Right lobe of liver (tissue), 6 donors: ENCODE measurements at regions not wholly inside any gene's neighbourhood (a gene's known extent, or its start where the extent isn't known, plus 50 kb on each side); places are given as distances from the start of the nearest gene placed in this dataset.

ENCODE experiments used
- ATAC-seq, 4 donors: fragments of 200-7000 bp; cut with Tn5 transposase; one replicate each; pipeline ENCODE4 v1.9.1; 2020; ENCODE audit warnings: mild to moderate bottlenecking in 4 of 4, moderate library complexity in 4 of 4
- DNase-seq, 3 donors: peaks; one replicate each; pipeline ENCODE4 v3.0.0-alpha.2; 2020
- H3K27ac ChIP-seq, 3 donors: fragments of 200-600 bp; one replicate each; pipeline ENCODE4 v1.8.0; 2022
- H3K27me3 ChIP-seq, 2 donors: fragments of 200-600 bp; one replicate each; pipeline ENCODE4 v1.8.0; 2022
- H3K36me3 ChIP-seq, 4 donors: fragments of 200-600 bp; sonication (generic) in 1 of 4; one replicate each; pipeline versions ENCODE4 v1.5.1 to v1.8.0; 2017 to 2022; ENCODE audit warnings: control low read depth in 1 of 4
- H3K4me1 ChIP-seq, 4 donors: fragments of 200-600 bp; sonication (generic) in 1 of 4; one replicate each; pipeline versions ENCODE4 v1.5.1 to v1.8.0; 2017 to 2022; ENCODE audit warnings: control low read depth in 1 of 4
- H3K4me3 ChIP-seq, 3 donors: fragments of 200-600 bp; one replicate each; pipeline ENCODE4 v1.8.0; 2022
- H3K9me3 ChIP-seq, 4 donors: fragments of 200-600 bp; sonication (generic) in 1 of 4; one replicate each; pipeline versions ENCODE4 v1.5.1 to v1.8.0; 2017 to 2022; ENCODE audit warnings: control low read depth in 1 of 4
- POLR2A ChIP-seq: fragments of 450-650 bp; IDR thresholded peaks from one replicate; pipeline ENCODE4 v1.6.1; 2017; ENCODE audit warnings: antibody characterized with exemption, mild to moderate bottlenecking
- WGBS: methylation state at CpG from one replicate; pipeline ENCODE4 v1.1.6; 2018; ENCODE audit warnings: low coverage, low lambda C conversion rate; ENCODE audit not compliant: insufficient coverage; ENCODE audit errors: missing lambda C conversion rate; 5-methylcytosine and 5-hydroxymethylcytosine counted together
- intact Hi-C, 2 donors: fragments of 100-400 bp; cut with DNase I; formaldehyde crosslinking; loops; one replicate each; pipeline versions ENCODE4 v1.11.2 to v1.14.1; 2022
- TF ChIP-seq, protein P1 (sequence below), 4 donors: fragments of 200-600 bp in 3 of 4; fragments of 450-650 bp in 1 of 4; IDR thresholded peaks; one replicate each; pipeline versions ENCODE4 v1.5.1 to v1.8.0; 2016 to 2022; ENCODE audit warnings: antibody characterized with exemption in 4 of 4, mild to moderate bottlenecking in 2 of 4
- donor health status: DM: no; HTN: yes; CAD: no.
- donor health status: DM: no; HTN: no; CAD: no.
- donor health status: DM: no; HTN: no; CAD: no.
- donor health status: DM: no; HTN: yes; CAD: no.
- donor health status: DM: no; HTN: yes; CAD: no.

DNA sequence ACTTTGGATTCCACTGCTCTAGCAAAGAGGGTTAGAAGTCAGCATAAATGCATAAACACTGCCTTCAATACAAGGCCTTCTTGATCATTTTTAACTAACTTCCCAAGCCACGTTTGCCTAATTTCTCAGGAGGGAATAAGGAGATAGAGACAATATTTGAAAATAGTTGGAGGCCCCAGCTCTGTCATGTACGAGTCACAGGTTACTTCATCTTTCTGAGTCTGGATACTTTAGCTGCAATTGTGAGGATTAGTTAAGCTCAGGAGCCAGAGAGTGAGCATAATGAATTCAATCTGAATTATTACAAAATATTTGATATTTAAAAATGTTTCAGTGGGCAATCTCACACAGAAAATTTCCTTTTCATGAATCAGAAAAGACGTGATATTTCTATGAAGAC lies 298.9 kb downstream of the SHOX2 start:
- WGBS = 56% methylated on average over 3 of the region's 3 CpGs
- no peak for ATAC-seq
- DNase-seq = no peak
- no peaks in the 10 kb centered on the region for H3K27me3 ChIP-seq
- no peaks in the 10 kb centered on the region for H3K36me3 ChIP-seq
- peaks cover 0 to 6% (median 0%) of the 10 kb centered on the region in 4 donors for H3K4me1 ChIP-seq
- H3K9me3 ChIP-seq = no peaks in the 10 kb centered on the region
- TF ChIP-seq, protein P1, sequence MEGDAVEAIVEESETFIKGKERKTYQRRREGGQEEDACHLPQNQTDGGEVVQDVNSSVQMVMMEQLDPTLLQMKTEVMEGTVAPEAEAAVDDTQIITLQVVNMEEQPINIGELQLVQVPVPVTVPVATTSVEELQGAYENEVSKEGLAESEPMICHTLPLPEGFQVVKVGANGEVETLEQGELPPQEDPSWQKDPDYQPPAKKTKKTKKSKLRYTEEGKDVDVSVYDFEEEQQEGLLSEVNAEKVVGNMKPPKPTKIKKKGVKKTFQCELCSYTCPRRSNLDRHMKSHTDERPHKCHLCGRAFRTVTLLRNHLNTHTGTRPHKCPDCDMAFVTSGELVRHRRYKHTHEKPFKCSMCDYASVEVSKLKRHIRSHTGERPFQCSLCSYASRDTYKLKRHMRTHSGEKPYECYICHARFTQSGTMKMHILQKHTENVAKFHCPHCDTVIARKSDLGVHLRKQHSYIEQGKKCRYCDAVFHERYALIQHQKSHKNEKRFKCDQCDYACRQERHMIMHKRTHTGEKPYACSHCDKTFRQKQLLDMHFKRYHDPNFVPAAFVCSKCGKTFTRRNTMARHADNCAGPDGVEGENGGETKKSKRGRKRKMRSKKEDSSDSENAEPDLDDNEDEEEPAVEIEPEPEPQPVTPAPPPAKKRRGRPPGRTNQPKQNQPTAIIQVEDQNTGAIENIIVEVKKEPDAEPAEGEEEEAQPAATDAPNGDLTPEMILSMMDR (IDR thresholded peaks at IDR 0.05) = no peak
- no peak for TF ChIP-seq POLR2A
- H3K27ac ChIP-seq = no peak overlapping the region
- intact Hi-C loops = no loop called here
- H3K4me3 ChIP-seq = no peak overlapping the region

DNA sequence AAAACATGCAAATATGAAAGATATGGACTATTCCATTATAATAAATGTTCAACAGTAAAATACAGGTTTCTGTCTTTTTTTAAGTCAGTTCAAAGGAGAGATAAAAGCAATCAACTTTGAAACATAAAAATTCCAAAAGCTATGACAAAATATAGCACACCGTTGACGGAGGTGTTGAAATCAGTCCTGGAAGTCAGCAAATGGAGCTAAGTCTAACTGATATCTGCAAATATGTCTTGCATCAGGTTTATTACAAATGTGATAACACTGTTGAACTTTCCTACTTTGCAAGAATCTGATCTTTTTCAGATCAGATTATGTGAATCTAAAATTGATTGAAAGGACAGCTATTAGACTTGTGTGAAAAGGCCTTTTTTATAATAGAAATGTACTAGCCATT lies 300.7 kb downstream of the SHOX2 start:
- no peak for DNase-seq
- H3K27me3 ChIP-seq = no peaks in the 10 kb centered on the region
- WGBS = 18% methylated on average over 2 of the region's 2 CpGs
- no peak overlapping the region for H3K4me3 ChIP-seq
- TF ChIP-seq, protein P1 (IDR thresholded peaks at IDR 0.05) = no peak
- no peak for TF ChIP-seq POLR2A
- peak overlapping the region in 1 of 3 donors; percentile 15 for H3K27ac ChIP-seq
- H3K9me3 ChIP-seq = no peaks in the 10 kb centered on the region
- ATAC-seq = peak; percentile 36 to 79 (median 56)
- peaks cover 0 to 6% (median 0%) of the 10 kb centered on the region in 4 donors for H3K4me1 ChIP-seq
- no peaks in the 10 kb centered on the region for H3K36me3 ChIP-seq
- intact Hi-C loops = no loop called here

DNA sequence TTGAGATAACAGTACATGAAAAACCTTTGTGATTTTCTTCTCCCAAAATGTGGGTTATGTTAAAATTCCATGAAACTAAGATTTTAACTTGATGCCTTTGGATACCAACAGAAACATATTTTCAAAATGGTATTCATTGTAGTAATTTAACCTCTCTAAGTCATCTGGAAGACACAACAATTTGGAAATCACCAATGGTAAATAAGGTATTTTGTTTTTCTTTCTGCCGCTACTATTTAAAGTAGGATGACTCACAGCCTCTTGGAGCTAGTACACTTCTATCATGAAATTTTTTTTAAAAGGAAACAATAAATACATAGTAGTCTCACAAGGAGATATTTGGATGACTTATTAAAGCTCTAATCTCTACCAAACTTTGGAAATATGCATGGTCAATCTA lies 291.6 kb upstream of the VEPH1 start:
- 74% methylated on average over 1 of the region's 1 CpG for WGBS
- DNase-seq = no peak
- H3K4me3 ChIP-seq = no peak overlapping the region
- H3K36me3 ChIP-seq = no peaks in the 10 kb centered on the region
- TF ChIP-seq, protein P1 (IDR thresholded peaks at IDR 0.05) = no peak
- no peak for TF ChIP-seq POLR2A
- intact Hi-C loops = no loop called here
- no peak for ATAC-seq
- H3K27me3 ChIP-seq = no peaks in the 10 kb centered on the region
- H3K27ac ChIP-seq = no peak overlapping the region
- H3K9me3 ChIP-seq = no peaks in the 10 kb centered on the region
- no peaks in the 10 kb centered on the region for H3K4me1 ChIP-seq

DNA sequence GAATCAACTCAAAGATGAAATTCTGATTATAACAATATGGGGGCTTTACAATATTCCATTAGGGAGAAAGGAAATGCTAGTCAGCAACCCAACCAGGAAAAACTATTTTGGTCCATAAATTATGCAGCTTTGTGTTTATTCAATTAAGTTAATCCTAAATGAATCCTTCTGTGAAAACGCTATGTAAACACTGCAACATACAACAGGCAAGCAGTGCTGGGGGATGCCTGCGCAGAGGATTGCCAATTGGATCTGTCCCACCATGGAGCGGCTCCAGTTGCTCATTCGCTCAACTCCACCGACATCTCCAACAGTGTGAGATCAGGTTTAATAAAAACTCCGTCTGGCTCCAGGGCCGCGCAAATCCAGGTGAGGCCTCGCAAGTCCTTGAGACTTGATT lies 290.5 kb upstream of the VEPH1 start:
- H3K4me1 ChIP-seq = no peaks in the 10 kb centered on the region
- H3K27me3 ChIP-seq = no peaks in the 10 kb centered on the region
- H3K27ac ChIP-seq = no peak overlapping the region
- H3K4me3 ChIP-seq = no peak overlapping the region
- H3K9me3 ChIP-seq = no peaks in the 10 kb centered on the region
- WGBS = 80% methylated on average over 6 of the region's 9 CpGs
- DNase-seq (no peak), ATAC-seq (no peak)
- intact Hi-C loops = no loop called here
- no peak for TF ChIP-seq POLR2A
- TF ChIP-seq, protein P1 (IDR thresholded peaks at IDR 0.05) = no peak
- no peaks in the 10 kb centered on the region for H3K36me3 ChIP-seq

DNA sequence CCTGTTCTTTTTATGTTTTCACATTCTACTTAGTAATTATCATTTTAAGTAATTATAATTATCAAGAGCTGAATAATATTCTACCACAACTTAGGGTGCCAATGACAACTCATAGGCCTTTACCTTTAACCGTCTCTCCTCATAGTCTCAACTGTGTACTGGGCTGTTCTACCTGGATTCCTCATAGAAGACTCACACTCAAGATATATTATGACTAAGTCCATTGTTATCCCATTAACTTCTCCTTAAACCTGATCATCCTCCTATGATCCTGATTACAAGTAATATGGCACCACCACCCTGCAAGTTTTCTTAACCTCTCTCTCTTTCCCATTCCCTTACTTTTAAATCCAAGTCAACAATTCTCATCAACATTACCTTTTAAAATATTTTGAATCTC lies 285.9 kb upstream of the VEPH1 start:
- WGBS = 70% methylated on average over 1 of the region's 1 CpG
- Histone ChIP-seq H3K9me3 (no peaks in the 10 kb centered on the region), H3K36me3 (no peaks in the 10 kb centered on the region), H3K27me3 (no peaks in the 10 kb centered on the region), H3K4me3 (no peak overlapping the region), H3K27ac (no peak overlapping the region), H3K4me1 (no peaks in the 10 kb centered on the region)
- TF ChIP-seq POLR2A = no peak
- TF ChIP-seq, protein P1 (IDR thresholded peaks at IDR 0.05) = no peak
- intact Hi-C loops = no loop called here
- ATAC-seq = no peak
- no peak for DNase-seq
